RWPE2 (cell line): ENCODE measurements at regions not wholly inside any gene's neighbourhood (a gene's known extent, or its start where the extent isn't known, plus 50 kb on each side); places are given as distances from the start of the nearest gene placed in this dataset.
"Not testable (repeated sequence)": the region's sequence is repeated elsewhere in the genome, so short reads cannot be mapped to it uniquely, and the experiment has no call there.

Source experiments
- ATAC-seq: fragments of 200-7000 bp; cut with Tn5 transposase; 3 replicates; pipeline ENCODE4 v1.9.1; 2021; ENCODE audit warnings: low read depth
- DNase-seq: peaks from one replicate; pipeline ENCODE4 v3.0.0-alpha.2; 2020; ENCODE audit warnings: low spot score
- H3K27ac ChIP-seq: fragments of 450-650 bp; 2 replicates; pipeline ENCODE4 v1.5.1; 2017; ENCODE audit warnings: mild to moderate bottlenecking; ENCODE audit not compliant: poor library complexity, severe bottlenecking
- H3K27me3 ChIP-seq: fragments of 250-450 bp; sonication (Bioruptor Pico); 2 replicates; pipeline ENCODE4 v1.5.1; 2021; ENCODE audit warnings: mild to moderate bottlenecking, moderate library complexity; ENCODE audit not compliant: insufficient read depth, poor library complexity, severe bottlenecking
- H3K36me3 ChIP-seq: fragments of 250-450 bp; sonication (Bioruptor Pico); 2 replicates; pipeline ENCODE4 v1.5.1; 2020; ENCODE audit warnings: low read depth, mild to moderate bottlenecking, moderate library complexity
- H3K4me1 ChIP-seq: fragments of 250-450 bp; sonication (Bioruptor Pico); 2 replicates; pipeline ENCODE4 v1.5.1; 2021; ENCODE audit warnings: mild to moderate bottlenecking, moderate library complexity; ENCODE audit not compliant: insufficient read depth, poor library complexity, severe bottlenecking
- H3K4me3 ChIP-seq: fragments of 250-450 bp; sonication (Bioruptor Pico); 2 replicates; pipeline ENCODE4 v1.5.1; 2021; ENCODE audit warnings: mild to moderate bottlenecking, moderate library complexity; ENCODE audit not compliant: severe bottlenecking
- H3K9me3 ChIP-seq: fragments of 250-450 bp; sonication (Bioruptor Pico); 2 replicates; pipeline ENCODE4 v1.5.1; 2021; ENCODE audit warnings: mild to moderate bottlenecking, moderate library complexity; ENCODE audit not compliant: severe bottlenecking
- CTCF ChIP-seq: fragments of 450-650 bp; IDR thresholded peaks from one replicate; pipeline ENCODE4 v1.5.1; 2017; ENCODE audit warnings: mild to moderate bottlenecking, moderate library complexity; ENCODE audit not compliant: poor library complexity, severe bottlenecking

DNA sequence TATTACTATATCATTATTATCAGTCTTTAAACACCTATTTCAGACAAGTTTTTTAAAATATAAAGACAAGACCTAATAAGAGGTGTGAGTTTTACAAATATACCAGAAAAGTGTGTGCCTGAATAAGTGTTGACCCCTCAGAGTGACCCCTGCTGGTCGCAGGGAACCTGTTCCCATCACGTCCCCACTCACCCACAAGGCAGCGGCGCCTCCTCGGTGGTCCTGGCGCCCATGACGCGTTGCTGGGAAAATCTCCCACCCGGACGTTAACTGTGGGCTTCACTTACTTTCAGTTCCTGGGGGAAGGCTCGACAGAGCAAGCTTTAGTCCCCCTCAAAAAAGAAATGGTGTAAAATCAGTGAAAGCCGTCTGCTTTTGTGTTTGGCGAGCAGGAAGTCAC lies 93.5 kb downstream of the TMEM18 start:
- Histone ChIP-seq H3K27ac (no peak overlapping the region), H3K4me1 (no peaks in the 10 kb centered on the region), H3K27me3 (no peaks in the 10 kb centered on the region), H3K9me3 (no peaks in the 10 kb centered on the region), H3K4me3 (no peak overlapping the region), H3K36me3 (no peaks in the 10 kb centered on the region)
- no peak for TF ChIP-seq CTCF
- DNase-seq (no peak), ATAC-seq (no peak)

DNA sequence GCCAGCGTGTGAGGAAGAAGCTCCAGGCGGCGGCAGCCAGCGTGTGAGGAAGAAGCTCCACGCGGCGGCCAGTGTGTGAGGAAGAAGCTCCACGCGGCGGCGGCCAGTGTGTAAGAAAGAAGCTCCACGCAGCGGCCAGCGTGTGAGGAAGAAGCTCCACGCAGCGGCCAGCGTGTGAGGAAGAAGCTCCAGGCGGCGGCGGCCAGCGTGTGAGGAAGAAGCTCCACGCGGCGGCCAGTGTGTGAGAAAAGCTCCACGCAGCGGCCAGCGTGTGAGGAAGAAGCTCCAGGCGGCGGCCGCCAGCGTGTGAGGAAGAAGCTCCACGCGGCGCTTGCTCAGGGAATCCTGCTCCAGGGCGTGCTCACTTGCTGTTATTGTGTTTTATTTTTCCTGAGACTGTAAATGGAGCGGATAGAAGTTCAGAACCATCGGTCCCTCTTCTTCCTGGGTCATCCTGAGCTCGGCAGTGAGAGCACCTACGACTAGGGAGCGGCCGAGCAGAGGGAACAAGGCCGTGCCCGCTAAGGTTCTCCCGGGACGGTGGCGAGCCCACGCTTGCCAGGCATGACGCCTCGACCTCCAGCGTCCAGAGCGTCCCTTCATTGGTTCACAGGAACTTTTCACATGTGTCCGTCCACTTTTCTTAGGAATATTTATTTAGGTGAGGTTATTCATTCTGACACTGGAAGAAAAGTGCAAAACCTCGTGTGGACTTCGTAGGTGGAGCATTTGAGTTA lies 94.2 kb downstream of the TMEM18 start:
- no peak overlapping the region for H3K4me3 ChIP-seq
- H3K27me3 ChIP-seq = no peaks in the 10 kb centered on the region
- no peaks in the 10 kb centered on the region for H3K9me3 ChIP-seq
- H3K4me1 ChIP-seq = no peaks in the 10 kb centered on the region
- H3K36me3 ChIP-seq = no peaks in the 10 kb centered on the region
- DNase-seq (no peak), ATAC-seq (no peak)
- no peak overlapping the region for H3K27ac ChIP-seq
- no peak for TF ChIP-seq CTCF

- not testable (repeated sequence) for ATAC-seq, H3K9me3 ChIP-seq, H3K27ac ChIP-seq, DNase-seq, H3K4me3 ChIP-seq, H3K4me1 ChIP-seq, H3K36me3 ChIP-seq, H3K27me3 ChIP-seq
Measured at GRCh38 chr2:582289-582688, 94.9 kb downstream of the TMEM18 start.

- no peak overlapping the region for H3K27ac ChIP-seq
- no peaks in the 10 kb centered on the region for H3K27me3 ChIP-seq
- no peak for DNase-seq
- no peak for ATAC-seq
- no peak overlapping the region for H3K4me3 ChIP-seq
- TF ChIP-seq CTCF = no peak
- no peaks in the 10 kb centered on the region for H3K36me3 ChIP-seq
- peaks cover 3% of the 10 kb centered on the region for H3K9me3 ChIP-seq
- H3K4me1 ChIP-seq = no peaks in the 10 kb centered on the region
Measured at GRCh38 chr2:579961-580360, 97.2 kb downstream of the TMEM18 start.

DNA sequence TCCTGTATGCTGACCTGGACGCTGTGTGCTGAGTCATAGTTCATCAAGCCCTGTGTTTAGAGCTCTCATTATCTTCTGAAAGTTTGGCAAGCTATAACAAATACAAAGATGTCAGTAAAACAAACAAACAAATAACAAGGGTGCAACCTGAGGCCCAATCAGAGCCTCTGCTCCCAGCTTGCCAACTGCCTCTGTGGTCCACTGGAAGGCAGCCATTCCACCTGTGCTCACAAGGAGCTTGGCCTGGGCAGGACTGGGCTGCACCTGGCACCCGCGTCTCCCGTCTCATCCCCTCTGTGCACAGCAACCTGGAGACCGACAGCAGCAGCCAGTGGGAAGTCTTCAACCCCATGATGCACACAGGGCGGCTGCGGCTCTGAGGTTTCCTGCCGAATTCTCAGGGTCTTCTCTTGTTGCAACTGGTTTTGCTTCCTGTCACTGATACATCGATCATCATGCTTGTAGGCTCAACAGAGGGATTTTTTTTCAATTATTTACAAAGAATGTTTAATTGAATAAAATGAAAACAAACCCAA lies 97.8 kb downstream of the TMEM18 start:
- ATAC-seq = no peak
- no peak for TF ChIP-seq CTCF
- no peaks in the 10 kb centered on the region for H3K36me3 ChIP-seq
- H3K4me1 ChIP-seq = no peaks in the 10 kb centered on the region
- no peak overlapping the region for H3K4me3 ChIP-seq
- DNase-seq = no peak
- peaks cover 3% of the 10 kb centered on the region for H3K9me3 ChIP-seq
- H3K27ac ChIP-seq = no peak overlapping the region
- H3K27me3 ChIP-seq = no peaks in the 10 kb centered on the region
